Ishikawa (cell line): ENCODE measurements at regions not wholly inside any gene's neighbourhood (a gene's known extent, or its start where the extent isn't known, plus 50 kb on each side); places are given as distances from the start of the nearest gene placed in this dataset.

Experiments
- CEBPB ChIP-seq: IDR thresholded peaks from 2 replicates; pipeline ENCODE4 v1.6.1; 2012
- CREB1 ChIP-seq: IDR thresholded peaks from 2 replicates; pipeline ENCODE4 v1.6.1; 2012; ENCODE audit warnings: low read depth
- EP300 ChIP-seq: IDR thresholded peaks from 2 replicates; pipeline ENCODE4 v1.6.1; 2012; ENCODE audit warnings: borderline replicate concordance
- FOXM1 ChIP-seq: IDR thresholded peaks from 2 replicates; pipeline ENCODE4 v1.6.1; 2012; ENCODE audit warnings: low read depth, borderline replicate concordance
- MAX ChIP-seq: IDR thresholded peaks from 2 replicates; pipeline ENCODE4 v1.6.1; 2012
- NFIC ChIP-seq: IDR thresholded peaks from 2 replicates; pipeline ENCODE4 v1.6.1; 2012
- RAD21 ChIP-seq: IDR thresholded peaks from 2 replicates; pipeline ENCODE4 v1.6.1; 2012; ENCODE audit warnings: low read depth
- REST ChIP-seq: IDR thresholded peaks from 2 replicates; pipeline ENCODE4 v1.6.1; 2012; ENCODE audit warnings: low read depth, mild to moderate bottlenecking
- TAF1 ChIP-seq: IDR thresholded peaks from 2 replicates; pipeline ENCODE4 v1.6.1; 2012; ENCODE audit warnings: low read depth, mild to moderate bottlenecking
- TCF12 ChIP-seq: IDR thresholded peaks from 2 replicates; pipeline ENCODE4 v1.6.1; 2012; ENCODE audit warnings: low read depth
- TEAD4 ChIP-seq: IDR thresholded peaks from 2 replicates; pipeline ENCODE4 v1.6.1; 2012
- YY1 ChIP-seq: IDR thresholded peaks from 2 replicates; pipeline ENCODE4 v1.6.1; 2012; ENCODE audit warnings: low read depth

- TF ChIP-seq TCF12, result no peak
- TF ChIP-seq EP300, result no peak
- no peak for TF ChIP-seq TEAD4
- no peak for TF ChIP-seq RAD21
- TF ChIP-seq MAX, result no peak
- TF ChIP-seq YY1, result no peak
- TF ChIP-seq REST, result no peak
- TF ChIP-seq CEBPB, result no peak
- no peak for TF ChIP-seq NFIC
- no peak for TF ChIP-seq TAF1
- no peak for TF ChIP-seq FOXM1
- no peak for TF ChIP-seq CREB1
These were observed 419.8 kb upstream of the NR2F2 start for GRCh38 chr15:95910643-95911212.
